B cell (primary cell): ENCODE measurements at regions not wholly inside any gene's neighbourhood (a gene's known extent, or its start where the extent isn't known, plus 50 kb on each side); places are given as distances from the start of the nearest gene placed in this dataset.
"Not testable (repeated sequence)": the region's sequence is repeated elsewhere in the genome, so short reads cannot be mapped to it uniquely, and the experiment has no call there.

Source experiments
- ATAC-seq: fragments of 200-7000 bp; cut with Tn5 transposase; one replicate; pipeline ENCODE4 v1.10.0; 2021; ENCODE audit warnings: low read depth, mild to moderate bottlenecking, moderate number of reproducible peaks, moderate library complexity
- CTCF ChIA-PET: fragments of 350-600 bp; sonication (Branson Sonifier 250); formaldehyde crosslinking; loops from one replicate; lab custom pipeline; 2021; ENCODE audit warnings: antibody characterized with exemption, inconsistent platforms; lab: Charles Lee
- POLR2A ChIA-PET: fragments of 350-600 bp; sonication (Branson Sonifier 250); formaldehyde crosslinking; loops from one replicate; lab custom pipeline; 2021; ENCODE audit warnings: antibody characterized with exemption; lab: Charles Lee
- DNase-seq: peaks from one replicate; pipeline ENCODE4 v3.0.0; 2013
- H2AFZ ChIP-seq: 2 replicates; pipeline ENCODE4 v1.6.1; 2012; ENCODE audit warnings: mild to moderate bottlenecking, low read depth, low read length; ENCODE audit not compliant: insufficient read depth, poor library complexity, severe bottlenecking
- H3K27ac ChIP-seq, 2 donors: 1 replicate in 1 of 2; 2 replicates in 1 of 2; pipeline ENCODE4 v1.5.1; 2012 to 2013; ENCODE audit warnings: low read length in 2 of 2, mild to moderate bottlenecking in 2 of 2, moderate library complexity in 1 of 2
- H3K27me3 ChIP-seq, 4 experiments: fragments of 200-600 bp in 1 of 4; sonication (generic) in 1 of 4; replicated peaks in 1 of 4; 1 replicate in 2 of 4; 2 replicates in 2 of 4; pipeline versions ENCODE4 v1.6.1 to v1.7.0; 2013 to 2016; ENCODE audit warnings: low read length in 3 of 4, mild to moderate bottlenecking in 2 of 4, mixed read lengths in 1 of 4, moderate library complexity in 1 of 4; ENCODE audit not compliant: insufficient read depth in 4 of 4, control insufficient read depth in 3 of 4; ENCODE audit errors: control extremely low read depth in 1 of 4
- H3K36me3 ChIP-seq, 2 experiments: replicated peaks in 1 of 2; 1 replicate in 1 of 2; 2 replicates in 1 of 2; pipeline versions ENCODE4 v1.6.1 to v1.7.1; 2013; ENCODE audit warnings: low read length in 1 of 2; ENCODE audit not compliant: insufficient read depth in 2 of 2, control insufficient read depth in 1 of 2; ENCODE audit errors: control extremely low read depth in 1 of 2, extremely low read depth in 1 of 2
- H3K4me1 ChIP-seq, 2 donors: fragments of 200-600 bp in 1 of 2; sonication (generic) in 1 of 2; 1 replicate in 1 of 2; 2 replicates in 1 of 2; pipeline versions ENCODE4 v1.5.1 to v1.6.1; 2013 to 2017; ENCODE audit warnings: low read length in 2 of 2; ENCODE audit not compliant: control insufficient read depth in 2 of 2, insufficient read depth in 2 of 2
- H3K4me2 ChIP-seq: replicated peaks from 2 replicates; pipeline ENCODE3; 2012; ENCODE audit warnings: mild to moderate bottlenecking, low read depth, low read length; ENCODE audit not compliant: poor library complexity, severe bottlenecking
- H3K4me3 ChIP-seq, 5 experiments: fragments of 200-600 bp in 1 of 5; sonication (generic) in 1 of 5; 1 replicate in 3 of 5; 2 replicates in 2 of 5; pipeline versions ENCODE4 v1.5.1 to v1.7.0; 2011 to 2016; ENCODE audit warnings: low read length in 4 of 5, mild to moderate bottlenecking in 4 of 5, low read depth in 2 of 5, control low read depth in 1 of 5, moderate library complexity in 1 of 5; ENCODE audit not compliant: insufficient read depth in 1 of 5; ENCODE audit errors: control extremely low read depth in 1 of 5, extremely low read depth in 1 of 5
- H3K79me2 ChIP-seq: fragments of 200-600 bp; sonication (generic); one replicate; pipeline ENCODE4 v1.6.0; 2016; ENCODE audit warnings: low read length; ENCODE audit not compliant: control insufficient read depth, insufficient read depth
- H3K9ac ChIP-seq: fragments of 200-600 bp; sonication (generic); 2 replicates; pipeline ENCODE4 v1.6.1; 2017; ENCODE audit warnings: mild to moderate bottlenecking, low read length, moderate library complexity
- H3K9me3 ChIP-seq, 3 donors: one replicate each; pipeline versions ENCODE4 v1.6.1 to v1.7.1; 2013; ENCODE audit warnings: low read length in 2 of 3; ENCODE audit not compliant: control insufficient read depth in 2 of 3, insufficient read depth in 1 of 3; ENCODE audit errors: control extremely low read depth in 1 of 3
- H4K20me1 ChIP-seq: 2 replicates; pipeline ENCODE4 v1.6.0; 2012; ENCODE audit warnings: mild to moderate bottlenecking, low read length; ENCODE audit not compliant: insufficient read depth, control insufficient read depth, poor library complexity, severe bottlenecking
- H3K27ac Mint-ChIP-seq: one replicate; pipeline ENCODE4 v1.8.0; 2021; ENCODE audit warnings: mixed read lengths
- H3K27me3 Mint-ChIP-seq: one replicate; pipeline ENCODE4 v1.8.0; 2021; ENCODE audit warnings: mixed read lengths
- H3K4me1 Mint-ChIP-seq: one replicate; pipeline ENCODE4 v1.8.0; 2021; ENCODE audit warnings: mixed read lengths
- H3K4me3 Mint-ChIP-seq: one replicate; pipeline ENCODE4 v1.8.0; 2021; ENCODE audit warnings: mixed read lengths
- H3K9me3 Mint-ChIP-seq: one replicate; pipeline ENCODE4 v1.8.0; 2022; ENCODE audit warnings: mixed read lengths; ENCODE audit not compliant: insufficient read depth
- CTCF ChIP-seq: fragments of 200-600 bp; IDR thresholded peaks from one replicate; pipeline ENCODE4 v1.8.0; 2022; ENCODE audit warnings: antibody characterized with exemption, mild to moderate bottlenecking
- EZH2 ChIP-seq: IDR thresholded peaks from 2 replicates; pipeline ENCODE4 v1.6.1; 2012; ENCODE audit warnings: borderline replicate concordance, low read depth, mild to moderate bottlenecking, moderate library complexity, low read length; ENCODE audit not compliant: insufficient read depth, poor library complexity, severe bottlenecking
- WGBS: methylation state at CpG from one replicate; pipeline ENCODE4 v1.1.5; 2013; ENCODE audit warnings: missing lambda C conversion rate; ENCODE audit not compliant: insufficient coverage; 5-methylcytosine and 5-hydroxymethylcytosine counted together
- intact Hi-C: fragments of 100-400 bp; cut with micrococcal nuclease; formaldehyde crosslinking; loops from one replicate; pipeline ENCODE4 v1.10.0; 2022

GRCh38 chr3:110625201-110625747 lies 446.3 kb upstream of the NECTIN3 start:
- H3K4me3 Mint-ChIP-seq, result no peak overlapping the region
- ATAC-seq (no peak), DNase-seq (no peak)
- Histone ChIP-seq H3K79me2 (no peaks in the 10 kb centered on the region), H3K9me3 (no peaks in the 10 kb centered on the region), H3K36me3 (no peaks in the 10 kb centered on the region), H3K27ac (no peak overlapping the region), H3K4me1 (peaks cover 0 to 6% of the 10 kb centered on the region in 2 donors), H3K27me3 (no peaks in the 10 kb centered on the region), H4K20me1 (no peaks in the 10 kb centered on the region), H3K4me2 (no peak overlapping the region), H3K4me3 (no peak overlapping the region), H2AFZ (no peak overlapping the region), H3K9ac (no peak overlapping the region)
- no peaks in the 10 kb centered on the region for H3K27me3 Mint-ChIP-seq
- 67% methylated on average over 1 of the region's 4 CpGs for WGBS
- ChIA-PET POLR2A (no interaction called here), CTCF (no interaction called here)
- no peak overlapping the region for H3K27ac Mint-ChIP-seq
- TF ChIP-seq CTCF (no peak), EZH2 (no peak)
- intact Hi-C loops, result loop anchor here (10.0 kb wide), 1 partner anchor 450 kb away; the partner anchor contains the start of gene NECTIN3
- peaks cover 3% of the 10 kb centered on the region for H3K4me1 Mint-ChIP-seq
- H3K9me3 Mint-ChIP-seq, result no peaks in the 10 kb centered on the region

GRCh38 chr3:110626652-110627111 lies 444.9 kb upstream of the NECTIN3 start:
- H3K4me3 Mint-ChIP-seq, result peak overlapping the region; percentile 53
- H3K9me3 ChIP-seq, H3K79me2 ChIP-seq, H3K4me1 ChIP-seq, H3K27me3 Mint-ChIP-seq, CTCF ChIA-PET, POLR2A ChIA-PET, H3K27ac Mint-ChIP-seq, ATAC-seq, H3K9me3 Mint-ChIP-seq, H3K4me1 Mint-ChIP-seq, H4K20me1 ChIP-seq, H3K27me3 ChIP-seq, H3K36me3 ChIP-seq: not testable (repeated sequence)
- Histone ChIP-seq H3K27ac (peak overlapping the region in 1 of 2 donors; percentile 43), H2AFZ (peak overlapping the region; percentile 81), H3K4me2 (peak overlapping the region; percentile 67), H3K9ac (peak overlapping the region; percentile 68), H3K4me3 (peak overlapping the region in 3 of 5 experiments; percentile 35 to 61 (median 38))
- peak; percentile 36 for DNase-seq
- intact Hi-C loops, result loop anchor here (10.0 kb wide), 1 partner anchor 448 kb away; the partner anchor contains the start of gene NECTIN3
- 60% methylated on average over 3 of the region's 5 CpGs for WGBS
